Occipital lobe (tissue), 1 donor: ENCODE measurements at regions not wholly inside any gene's neighbourhood (a gene's known extent, or its start where the extent isn't known, plus 50 kb on each side); places are given as distances from the start of the nearest gene placed in this dataset.
"Not testable (repeated sequence)": the region's sequence is repeated elsewhere in the genome, so short reads cannot be mapped to it uniquely, and the experiment has no call there.

Source experiments
- DNase-seq: peaks from one replicate; lab custom pipeline; 2025; lab: John Stamatoyannopoulos, UW

GRCh38 chr13:81184556-81185265, 843.8 kb upstream of the SPRY2 start:
- DNase-seq: no peak

- DNase-seq: no peak
These were observed 831.7 kb upstream of the SPRY2 start for GRCh38 chr13:81172603-81173002.

GRCh38 chr13:81171065-81171647, 830.2 kb upstream of the SPRY2 start:
- DNase-seq: no peak

- not testable (repeated sequence) for DNase-seq
These were observed 822.9 kb upstream of the SPRY2 start for GRCh38 chr13:81163823-81164222.

- no peak for DNase-seq
These were observed 812.6 kb upstream of the SPRY2 start for GRCh38 chr13:81153478-81153877.

GRCh38 chr13:81148822-81149221, 807.9 kb upstream of the SPRY2 start:
- DNase-seq: no peak

- DNase-seq: not testable (repeated sequence)
These were observed 805.6 kb upstream of the SPRY2 start for GRCh38 chr13:81146576-81146975.

- no peak for DNase-seq
These were observed 801.5 kb upstream of the SPRY2 start for GRCh38 chr13:81142306-81142999.

GRCh38 chr13:81140675-81141074, 799.7 kb upstream of the SPRY2 start:
- no peak for DNase-seq

- DNase-seq: no peak
These were observed 799.1 kb upstream of the SPRY2 start for GRCh38 chr13:81139987-81140386.

GRCh38 chr13:81138353-81138980, 797.5 kb upstream of the SPRY2 start:
- DNase-seq: no peak

- DNase-seq: no peak
These were observed 792.1 kb upstream of the SPRY2 start for GRCh38 chr13:81133066-81133465.

- no peak for DNase-seq
These were observed 776.5 kb upstream of the SPRY2 start for GRCh38 chr13:81117416-81117815.

GRCh38 chr13:81116461-81117282, 775.7 kb upstream of the SPRY2 start:
- no peak for DNase-seq

- DNase-seq: no peak
These were observed 768.1 kb upstream of the SPRY2 start for GRCh38 chr13:81109026-81109425.

- DNase-seq: no peak
These were observed 765.4 kb upstream of the SPRY2 start for GRCh38 chr13:81106348-81106747.

GRCh38 chr13:81104035-81104715, 763.2 kb upstream of the SPRY2 start:
- DNase-seq: no peak

- DNase-seq: not testable (repeated sequence)
These were observed 761.1 kb upstream of the SPRY2 start for GRCh38 chr13:81102066-81102465.

- DNase-seq: no peak
These were observed 748.6 kb upstream of the SPRY2 start for GRCh38 chr13:81089371-81090157.

- no peak for DNase-seq
These were observed 740.1 kb upstream of the SPRY2 start for GRCh38 chr13:81080911-81081454.
